ENCODE measurements at regions not wholly inside any gene's neighbourhood (a gene's known extent, or its start where the extent isn't known, plus 50 kb on each side); places are given as distances from the start of the nearest gene placed in this dataset.

- Histone ChIP-seq H3K4me1 (ENCODE audit: control insufficient read depth in 1 of 2, insufficient read depth in 2 of 2, low read length in 2 of 2) (peaks cover 0 to 16% of the 10 kb centered on the region in 2 experiments; a peak in 2 of 4 replicates), H3K4me2 (ENCODE audit: low read length) (no peak overlapping the region), H3K9me3 (ENCODE audit: control insufficient read depth in 1 of 2, insufficient read depth in 1 of 2, low read depth in 1 of 2, low read length in 2 of 2) (no peaks in the 10 kb centered on the region), H3K27me3 (ENCODE audit: insufficient read depth, low read length) (no peaks in the 10 kb centered on the region), H3K36me3 (ENCODE audit: control insufficient read depth in 1 of 2, insufficient read depth in 2 of 2, low read length in 2 of 2) (no peaks in the 10 kb centered on the region; a peak in 1 of 4 replicates), H3K79me2 (ENCODE audit: insufficient read depth, low read length) (no peaks in the 10 kb centered on the region), H3K9ac (ENCODE audit: low read length) (no peak overlapping the region), H4K20me1 (ENCODE audit: insufficient read depth) (no peaks in the 10 kb centered on the region), H3K27ac (ENCODE audit: low read depth, low read length) (no peak overlapping the region), H3K9me2 (ENCODE audit: insufficient read depth) (no peaks in the 10 kb centered on the region), H2AFZ (ENCODE audit: low read depth, low read length, poor library complexity, severe bottlenecking) (no peak overlapping the region), H3K4me3 (replicated peaks in 1 of 2; ENCODE audit: low read depth in 1 of 2, low read length in 2 of 2) (no peak overlapping the region)
- no peak for DNase-seq (ENCODE audit: low read depth, low spot score)
- intact Hi-C loops (cut with micrococcal nuclease): no loop called here
- CTCF ChIA-PET: no interaction called here
- BruUV-seq (replicated peaks): no TSS peak
- no peak for ATAC-seq
- RAD21 ChIA-PET (ENCODE audit: low non-redundant PET in 1 of 2, low total read pairs in 2 of 2, uncharacterized antibody in 2 of 2, unreplicated experiment in 2 of 2): no interaction called here
- POLR2A ChIA-PET: no interaction called here
- TF ChIP-seq ZNF274 (IDR thresholded peaks at IDR 0.05; ENCODE audit: low read depth, low read length) (no peak), REST (IDR thresholded peaks at IDR 0.05; ENCODE audit: low read depth) (no peak), MAX (IDR thresholded peaks at IDR 0.05) (no peak), POLR2A (IDR thresholded peaks at IDR 0.05; ENCODE audit: borderline replicate concordance, extremely low read depth, insufficient read depth, insufficient read length) (no peak), EGR1 (IDR thresholded peaks at IDR 0.05; ENCODE audit: low read depth) (no peak), RAD21 (IDR thresholded peaks at IDR 0.05; ENCODE audit: low read depth) (no peak), ELF1 (IDR thresholded peaks at IDR 0.05; ENCODE audit: borderline replicate concordance, low read depth) (no peak), POLR2AphosphoS5 (IDR thresholded peaks at IDR 0.05; ENCODE audit: low read depth, low read length) (no peak), SIN3A (IDR thresholded peaks at IDR 0.05; ENCODE audit: low read depth) (no peak), SP1 (IDR thresholded peaks at IDR 0.05; ENCODE audit: low read depth) (no peak), TCF7L2 (IDR thresholded peaks at IDR 0.05; ENCODE audit: borderline replicate concordance, extremely low read depth, insufficient read depth, insufficient read length) (no peak), ATF3 (IDR thresholded peaks at IDR 0.05) (no peak), ZBTB33 (IDR thresholded peaks at IDR 0.05; ENCODE audit: extremely low read depth, insufficient replicate concordance, low read length) (no peak), SRF (IDR thresholded peaks at IDR 0.05; ENCODE audit: low read depth) (no peak), CBX3 (IDR thresholded peaks at IDR 0.05; ENCODE audit: low read depth) (no peak)
- TF ChIP-seq, protein P1, sequence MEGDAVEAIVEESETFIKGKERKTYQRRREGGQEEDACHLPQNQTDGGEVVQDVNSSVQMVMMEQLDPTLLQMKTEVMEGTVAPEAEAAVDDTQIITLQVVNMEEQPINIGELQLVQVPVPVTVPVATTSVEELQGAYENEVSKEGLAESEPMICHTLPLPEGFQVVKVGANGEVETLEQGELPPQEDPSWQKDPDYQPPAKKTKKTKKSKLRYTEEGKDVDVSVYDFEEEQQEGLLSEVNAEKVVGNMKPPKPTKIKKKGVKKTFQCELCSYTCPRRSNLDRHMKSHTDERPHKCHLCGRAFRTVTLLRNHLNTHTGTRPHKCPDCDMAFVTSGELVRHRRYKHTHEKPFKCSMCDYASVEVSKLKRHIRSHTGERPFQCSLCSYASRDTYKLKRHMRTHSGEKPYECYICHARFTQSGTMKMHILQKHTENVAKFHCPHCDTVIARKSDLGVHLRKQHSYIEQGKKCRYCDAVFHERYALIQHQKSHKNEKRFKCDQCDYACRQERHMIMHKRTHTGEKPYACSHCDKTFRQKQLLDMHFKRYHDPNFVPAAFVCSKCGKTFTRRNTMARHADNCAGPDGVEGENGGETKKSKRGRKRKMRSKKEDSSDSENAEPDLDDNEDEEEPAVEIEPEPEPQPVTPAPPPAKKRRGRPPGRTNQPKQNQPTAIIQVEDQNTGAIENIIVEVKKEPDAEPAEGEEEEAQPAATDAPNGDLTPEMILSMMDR (IDR thresholded peaks at IDR 0.05 in 2 of 3, conservative IDR thresholded peaks at IDR 0.05 in 1 of 3; ENCODE audit: borderline replicate concordance in 1 of 3, insufficient read depth in 1 of 3, low read depth in 2 of 3, low read length in 2 of 3): no peak
These were observed 225.6 kb upstream of the IGFBP3 start for GRCh38 chr7:46146454-46147255.
